GM06990 (cell line): ENCODE measurements at regions not wholly inside any gene's neighbourhood (a gene's known extent, or its start where the extent isn't known, plus 50 kb on each side); places are given as distances from the start of the nearest gene placed in this dataset.

Experiments used
- DNase-seq: peaks from one replicate; pipeline ENCODE4 v3.0.0-alpha.2; 2011; ENCODE audit not compliant: insufficient read length; ENCODE audit errors: extremely low read depth
- H3K27me3 ChIP-seq: replicated peaks from 2 replicates; pipeline ENCODE4 v1.6.0; 2011; ENCODE audit warnings: low read length; ENCODE audit not compliant: control insufficient read depth, insufficient read depth
- H3K36me3 ChIP-seq: 2 replicates; pipeline ENCODE4 v1.5.1; 2011; ENCODE audit warnings: low read length; ENCODE audit not compliant: control insufficient read depth, insufficient read depth
- H3K4me3 ChIP-seq: replicated peaks from 2 replicates; pipeline ENCODE4 v1.5.1; 2011; ENCODE audit warnings: low read depth, mild to moderate bottlenecking, control low read depth, low read length
- CTCF ChIP-seq: IDR thresholded peaks from 2 replicates; pipeline ENCODE4 v1.5.1; 2011; ENCODE audit warnings: low read length, control low read depth, mild to moderate bottlenecking, inconsistent platforms; ENCODE audit not compliant: insufficient read depth, poor library complexity, severe bottlenecking

GRCh38 chr12:65525491-65526141, 247.1 kb downstream of the MSRB3 start:
- TF ChIP-seq CTCF = no peak
- H3K27me3 ChIP-seq = no peaks in the 10 kb centered on the region
- DNase-seq = no peak
- no peaks in the 10 kb centered on the region for H3K36me3 ChIP-seq
- no peak overlapping the region for H3K4me3 ChIP-seq

GRCh38 chr12:65526311-65526710, 247.8 kb downstream of the MSRB3 start:
- no peaks in the 10 kb centered on the region for H3K36me3 ChIP-seq
- no peak for DNase-seq
- no peaks in the 10 kb centered on the region for H3K27me3 ChIP-seq
- no peak overlapping the region for H3K4me3 ChIP-seq
- TF ChIP-seq CTCF = no peak

- no peak for DNase-seq
- Histone ChIP-seq H3K4me3 (no peak overlapping the region), H3K36me3 (no peaks in the 10 kb centered on the region), H3K27me3 (no peaks in the 10 kb centered on the region)
- TF ChIP-seq CTCF = no peak
Observed at GRCh38 chr12:65528127-65528526, 249.6 kb downstream of the MSRB3 start.

GRCh38 chr12:65529106-65529505, 250.6 kb downstream of the MSRB3 start:
- TF ChIP-seq CTCF = no peak
- H3K27me3 ChIP-seq = no peaks in the 10 kb centered on the region
- no peak for DNase-seq
- H3K4me3 ChIP-seq = no peak overlapping the region
- H3K36me3 ChIP-seq = no peaks in the 10 kb centered on the region

- TF ChIP-seq CTCF = no peak
- no peaks in the 10 kb centered on the region for H3K36me3 ChIP-seq
Observed at GRCh38 chr12:65529771-65530435, 251.4 kb downstream of the MSRB3 start.

More at GRCh38 chr12:65529771-65530435, 251.4 kb downstream of the MSRB3 start:
- no peak for DNase-seq
- Histone ChIP-seq H3K27me3 (no peaks in the 10 kb centered on the region), H3K4me3 (no peak overlapping the region)
